NOMO-1 (cell line): ENCODE measurements at regions not wholly inside any gene's neighbourhood (a gene's known extent, or its start where the extent isn't known, plus 50 kb on each side); places are given as distances from the start of the nearest gene placed in this dataset.
A peak's percentile ranks its signal among the peaks of the same experiment; 100 is the strongest.
"Not testable (repeated sequence)": the region's sequence is repeated elsewhere in the genome, so short reads cannot be mapped to it uniquely, and the experiment has no call there.

Source experiments
- DNase-seq, 2 experiments: peaks; one replicate each; lab custom pipeline; 2025; ENCODE audit not compliant: unreplicated experiment in 2 of 2; lab: John Stamatoyannopoulos, UW

DNA sequence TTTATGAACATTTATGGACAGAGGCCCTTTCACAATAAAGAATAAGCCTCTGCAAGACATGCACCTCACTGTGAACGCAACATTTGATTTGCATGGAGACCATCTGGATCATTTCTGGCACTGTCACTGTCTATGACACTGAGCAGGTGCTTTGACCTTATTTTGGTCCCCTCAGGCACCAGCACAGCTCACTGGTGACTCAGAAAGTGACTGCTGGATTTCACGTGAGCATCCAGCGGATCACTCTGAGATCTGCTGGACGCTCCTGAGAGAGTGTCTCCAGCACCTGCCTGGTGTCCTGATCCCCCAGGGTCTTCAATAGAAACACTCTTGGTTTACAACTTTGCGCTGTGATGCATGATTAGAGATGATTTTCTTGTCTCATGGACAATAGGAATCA is 375.7 kb downstream of the TENT5A start:
- DNase-seq: no peak

DNA sequence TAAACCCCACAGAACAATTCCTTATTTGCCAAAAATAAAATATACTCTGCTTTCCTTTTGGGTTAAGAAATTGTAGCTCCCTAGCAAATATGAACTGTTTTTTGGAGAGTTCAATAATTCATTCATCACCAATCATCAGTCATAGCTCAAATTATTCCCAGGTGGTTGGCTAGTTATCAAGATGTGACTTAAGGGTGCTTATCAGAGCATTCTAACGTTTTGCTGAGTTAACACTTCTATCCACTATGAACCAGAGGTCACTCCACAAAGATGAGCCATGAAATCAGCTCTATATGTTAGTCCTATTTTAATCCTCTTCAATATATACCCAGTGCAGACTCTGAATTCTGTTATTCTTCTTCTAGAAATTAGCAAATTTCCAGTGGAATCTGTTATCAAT is 379.1 kb downstream of the TENT5A start:
- DNase-seq: no peak

DNA sequence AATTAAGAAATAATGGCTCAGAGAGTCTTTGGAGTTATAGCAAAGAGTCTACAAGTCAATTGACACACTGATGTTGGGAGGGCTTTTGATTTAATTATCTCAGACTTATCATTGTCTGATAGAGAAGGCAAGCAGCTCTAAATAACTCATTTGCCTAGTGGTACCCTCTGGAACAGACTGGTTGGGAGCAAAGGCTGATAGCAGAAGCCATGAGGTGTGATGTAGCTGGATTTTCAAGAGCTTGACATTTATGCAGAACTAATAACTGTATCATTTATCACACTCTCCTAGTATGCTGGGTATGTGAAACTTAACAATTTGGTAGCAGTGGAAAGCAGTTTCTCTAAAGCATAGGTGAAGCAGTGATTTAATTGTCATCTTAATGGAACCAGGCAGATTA is 380.6 kb downstream of the TENT5A start:
- no peak for DNase-seq

DNA sequence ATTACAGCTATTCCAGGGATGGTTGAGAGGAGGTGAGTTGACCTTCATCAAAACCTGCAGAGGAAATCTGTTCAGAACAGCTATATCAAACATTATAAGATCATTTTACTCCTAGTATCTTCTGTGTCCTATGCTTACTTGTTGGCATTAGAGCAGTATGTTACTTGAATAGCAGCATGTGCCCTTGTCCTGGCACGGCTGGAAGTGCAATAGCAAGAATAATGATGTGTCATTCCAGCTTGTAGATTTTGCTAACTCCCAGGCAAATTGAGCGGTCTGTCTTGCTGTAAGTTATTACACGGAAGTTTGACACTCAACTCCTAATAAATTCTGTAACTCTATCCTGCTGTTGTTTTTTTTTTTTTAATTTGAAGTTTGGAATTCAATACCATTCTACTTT is 385.5 kb downstream of the TENT5A start:
- no peak for DNase-seq

DNA sequence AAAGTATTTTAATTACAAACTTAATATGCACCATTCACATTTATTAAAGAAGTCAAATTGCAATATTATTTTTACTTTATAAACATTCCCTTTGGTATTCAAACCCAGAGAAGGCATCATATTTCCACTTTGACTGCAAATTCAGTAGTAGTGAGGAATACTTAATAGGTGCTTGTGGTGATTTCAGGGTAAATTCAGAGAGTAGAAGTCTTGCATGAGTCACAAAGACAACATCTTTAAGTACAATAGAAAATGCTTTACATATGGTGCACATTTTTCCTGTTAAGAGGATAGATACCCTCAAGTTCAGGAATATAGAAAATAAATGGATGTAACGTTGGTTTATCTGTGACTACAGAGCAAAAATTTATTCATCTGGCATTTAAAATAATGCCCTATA is 390.2 kb downstream of the TENT5A start:
- DNase-seq: no peak

DNA sequence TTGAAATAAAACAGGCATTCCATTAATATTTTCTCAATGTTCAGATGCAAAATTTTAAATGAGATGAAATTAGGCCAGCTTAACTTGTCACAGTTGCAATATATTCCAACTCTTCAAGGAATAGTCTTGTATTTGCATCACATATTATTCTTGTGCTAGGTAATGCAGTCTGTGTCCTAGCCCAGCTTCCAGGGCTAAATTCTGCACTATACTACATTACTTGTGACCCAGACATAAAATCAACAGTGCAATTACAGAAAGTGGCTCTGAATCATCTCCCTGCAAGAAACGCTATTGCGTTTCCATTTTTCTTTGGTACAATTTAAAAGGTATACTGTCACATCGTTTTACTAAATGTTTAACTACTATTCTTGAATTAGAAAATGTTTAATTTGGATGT is 399.2 kb downstream of the TENT5A start:
- DNase-seq: no peak

DNA sequence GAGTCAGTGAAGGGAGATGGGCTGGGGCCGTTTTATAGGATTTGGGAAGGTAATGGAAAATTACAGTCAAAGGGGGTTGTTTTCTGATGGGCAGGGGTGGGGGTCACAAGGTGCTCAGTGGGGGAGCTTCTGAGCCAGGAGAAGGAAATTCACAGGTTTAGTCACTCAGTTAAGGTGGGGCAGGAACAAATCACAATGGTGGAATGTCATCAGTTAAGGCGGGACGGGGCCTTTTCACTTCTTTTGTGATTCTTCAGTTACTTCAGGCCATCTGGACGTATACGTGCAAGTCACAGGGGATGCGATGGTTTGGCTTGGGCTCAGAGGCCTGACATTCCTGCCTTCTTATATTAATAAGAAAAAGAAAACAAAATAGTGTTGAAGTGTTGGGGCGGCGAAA is 408.5 kb downstream of the TENT5A start:
- DNase-seq: not testable (repeated sequence)

DNA sequence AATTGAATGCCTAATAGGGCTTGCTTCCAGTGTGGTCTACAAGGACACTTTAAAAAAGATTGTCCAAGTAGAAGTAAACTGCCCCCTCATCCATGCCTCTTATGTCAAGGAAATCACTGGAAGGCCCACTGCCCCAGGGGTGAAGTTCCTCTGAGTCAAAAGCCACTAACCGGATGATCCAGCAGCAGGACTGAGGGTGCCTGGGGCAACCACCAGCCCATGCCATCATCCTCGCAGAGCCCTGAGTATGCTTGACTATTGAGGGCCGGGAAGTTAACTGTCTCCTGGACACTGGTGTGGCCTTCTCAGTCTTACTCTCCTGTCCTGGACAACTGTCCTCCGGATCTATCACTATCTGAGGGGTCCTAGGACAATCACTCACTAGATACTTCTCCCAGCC is 411.5 kb downstream of the TENT5A start:
- DNase-seq: no peak

DNA sequence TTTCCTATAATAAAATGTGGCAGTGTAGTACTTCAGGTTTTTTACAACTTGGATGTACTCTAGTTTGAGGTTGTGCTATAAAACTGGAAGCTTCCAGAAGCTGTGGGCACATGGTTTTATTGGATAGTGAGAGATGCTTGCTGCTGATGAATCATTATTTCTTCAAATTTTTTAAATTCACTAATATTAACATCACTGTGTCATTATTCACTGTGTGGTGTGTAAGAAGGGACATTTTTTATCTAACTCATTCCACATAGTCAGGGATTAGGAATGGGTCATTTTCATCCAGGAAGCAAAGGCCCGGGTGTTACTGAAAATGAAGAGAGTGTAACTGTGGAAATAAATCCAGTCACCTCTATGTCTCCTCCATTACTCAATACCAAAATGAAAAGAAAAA is 421.0 kb downstream of the TENT5A start:
- no peak for DNase-seq

DNA sequence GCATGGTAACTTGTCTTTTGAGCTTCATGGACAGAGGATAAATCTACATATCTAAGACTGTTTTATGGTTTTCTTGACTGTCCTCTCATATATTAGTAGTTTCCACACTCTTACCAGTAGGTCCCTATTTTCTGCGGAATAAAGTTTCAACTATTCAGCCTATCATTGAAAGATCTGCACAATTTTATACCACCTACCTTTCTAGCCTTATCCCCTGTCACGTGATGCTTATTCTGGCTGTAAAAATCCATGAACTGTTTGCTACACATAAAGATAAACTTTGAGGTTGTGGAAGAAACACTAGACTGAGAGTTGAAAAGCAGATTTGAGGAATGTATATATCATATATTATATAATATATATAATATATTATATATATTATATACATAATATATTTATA is 423.8 kb downstream of the TENT5A start:
- DNase-seq: no peak

DNA sequence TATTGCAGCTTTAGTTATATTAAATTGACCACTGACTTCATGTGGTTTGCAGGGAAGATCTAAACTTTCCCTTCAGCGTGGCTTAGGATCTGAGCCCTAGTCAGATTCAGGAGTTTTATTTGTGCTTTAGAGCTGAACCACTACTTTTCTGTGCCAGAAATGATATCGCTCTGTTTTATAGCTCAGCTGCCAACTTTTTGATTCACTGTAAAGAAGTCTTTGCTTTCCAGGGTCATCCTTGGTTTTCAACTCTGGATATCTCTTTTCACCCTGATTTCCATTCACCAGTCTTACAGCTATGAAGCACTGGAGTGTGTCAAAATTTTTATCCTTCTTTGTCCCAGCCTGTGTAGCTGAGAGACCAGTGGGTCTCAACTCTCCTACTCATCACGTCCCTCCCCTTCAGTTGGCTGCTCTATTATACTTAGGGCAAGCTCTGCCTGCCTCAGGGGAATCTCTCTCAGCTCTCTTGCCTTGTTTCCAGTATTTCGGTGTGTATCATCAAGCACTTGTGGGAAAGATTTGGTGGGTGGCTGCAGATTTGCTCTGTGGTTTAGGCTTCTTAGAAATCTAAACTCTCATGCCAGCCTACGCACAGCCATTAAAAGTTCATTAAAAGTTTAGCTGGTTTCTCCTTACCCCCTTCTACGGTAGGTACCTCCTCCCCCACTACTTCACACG is 425.5 kb downstream of the TENT5A start:
- no peak for DNase-seq

DNA sequence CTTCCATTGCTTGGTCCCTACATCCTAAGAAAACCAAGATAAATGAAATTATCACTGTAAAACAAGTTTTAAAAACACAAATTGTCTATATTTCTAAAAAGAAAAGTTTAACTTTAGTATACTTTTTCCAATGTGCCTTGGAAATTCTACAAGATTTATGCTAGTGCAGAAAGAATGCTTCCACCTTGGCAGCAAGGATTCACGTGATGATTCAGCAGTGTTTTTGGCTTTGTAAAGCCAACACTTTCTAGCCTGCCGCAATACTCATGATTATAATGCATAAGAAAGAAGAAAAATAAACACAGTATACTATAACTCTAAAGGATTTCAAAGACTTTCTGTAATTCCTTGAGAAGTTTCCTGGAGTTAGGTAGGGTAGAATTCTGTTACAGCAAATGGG is 442.7 kb downstream of the TENT5A start:
- DNase-seq: no peak

DNA sequence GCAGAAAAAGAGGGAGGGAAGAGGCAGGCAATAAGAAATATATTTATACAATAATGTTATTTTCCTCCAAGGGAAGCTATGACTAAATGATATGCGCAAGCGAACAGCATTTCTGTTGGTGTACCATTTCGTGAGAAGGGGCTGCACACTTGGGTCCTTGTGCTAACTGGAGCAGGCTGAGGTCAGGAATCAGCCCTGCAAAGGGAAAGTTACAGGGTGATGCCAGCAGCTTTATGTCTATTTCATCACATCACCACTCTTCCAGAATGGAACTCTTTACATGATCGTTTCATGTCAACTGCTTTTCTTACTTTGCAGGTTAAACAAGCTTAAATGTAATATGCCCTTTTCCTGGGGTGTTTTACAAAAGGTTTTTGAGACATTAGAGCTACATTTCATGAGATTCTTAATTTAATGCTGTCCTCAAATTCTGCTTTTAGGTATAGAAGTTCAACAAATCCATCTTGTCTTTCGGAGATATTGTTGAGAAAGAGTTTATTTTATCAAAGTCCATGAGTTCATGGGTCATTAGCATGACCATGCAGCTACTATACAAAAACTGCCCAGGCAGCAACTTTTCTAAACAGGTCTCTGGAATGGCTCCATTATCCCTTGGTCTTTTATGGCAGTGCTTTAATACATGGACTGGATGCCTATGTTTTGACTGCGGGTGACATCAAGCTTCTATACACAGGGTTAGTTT is 443.8 kb downstream of the TENT5A start:
- DNase-seq: no peak

DNA sequence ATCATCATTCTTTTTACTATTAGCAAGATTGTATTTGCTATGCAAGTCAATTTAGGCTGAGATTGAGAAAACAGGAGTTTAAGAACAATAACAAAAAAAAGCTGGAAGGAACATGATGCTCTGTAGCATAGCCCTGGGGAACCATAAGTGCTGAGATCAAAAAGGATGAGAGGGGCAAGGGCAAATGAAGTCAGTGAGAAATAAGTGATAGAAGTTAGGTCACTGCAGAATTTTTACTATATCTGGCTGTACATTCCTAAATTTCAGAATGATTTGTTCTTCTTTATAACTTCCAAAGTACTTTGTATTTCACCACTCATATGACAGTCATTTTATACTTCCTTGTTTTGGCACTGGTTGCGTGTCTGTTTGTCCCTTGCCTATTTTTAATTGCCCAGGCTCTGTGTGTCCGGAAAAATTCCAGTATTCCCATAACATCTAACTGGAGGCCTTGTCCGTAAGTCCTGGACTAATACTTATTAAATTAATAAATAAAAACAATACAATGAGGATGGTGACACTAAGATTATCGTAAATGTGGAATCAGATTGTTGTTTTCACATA is 444.7 kb downstream of the TENT5A start:
- DNase-seq: peak in 1 of 2 experiments; percentile 1

DNA sequence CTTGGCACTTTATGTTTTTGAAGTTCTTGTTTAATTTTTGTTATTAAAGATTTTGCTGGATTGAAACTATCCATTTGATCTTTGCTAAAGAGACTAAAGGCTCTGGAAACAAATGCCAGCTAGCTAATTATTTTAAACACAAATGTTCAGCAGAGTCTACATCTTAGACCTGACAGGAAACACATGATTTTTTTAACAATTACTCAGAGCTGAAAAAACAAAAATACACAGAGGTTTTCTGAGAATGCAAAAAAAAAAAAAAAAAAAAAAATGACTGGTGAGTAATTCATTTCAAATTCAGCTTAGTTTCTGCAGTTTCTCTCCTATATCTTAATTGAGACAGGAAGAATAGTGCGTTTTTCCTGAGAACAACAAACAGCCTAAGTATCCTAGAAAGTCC is 448.0 kb downstream of the TENT5A start:
- DNase-seq: no peak

DNA sequence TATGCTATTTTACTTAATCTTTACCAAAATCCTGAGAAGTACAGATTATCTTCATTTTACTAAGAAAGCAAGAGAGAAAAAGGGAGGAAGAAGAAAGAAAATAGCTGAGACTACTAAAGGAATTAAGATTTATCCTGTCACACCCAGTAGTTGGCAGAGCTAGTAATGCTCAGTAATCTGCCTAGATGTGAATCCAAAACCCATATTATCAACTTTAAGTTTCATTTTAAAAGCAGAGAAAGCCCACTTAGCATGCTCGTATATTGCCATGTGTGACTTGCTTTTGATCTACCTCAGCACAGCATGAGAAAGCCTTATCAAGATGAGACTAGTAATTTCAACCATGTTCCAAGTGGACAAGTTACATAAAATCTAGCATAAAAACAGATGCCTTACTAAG is 451.5 kb downstream of the TENT5A start:
- no peak for DNase-seq

DNA sequence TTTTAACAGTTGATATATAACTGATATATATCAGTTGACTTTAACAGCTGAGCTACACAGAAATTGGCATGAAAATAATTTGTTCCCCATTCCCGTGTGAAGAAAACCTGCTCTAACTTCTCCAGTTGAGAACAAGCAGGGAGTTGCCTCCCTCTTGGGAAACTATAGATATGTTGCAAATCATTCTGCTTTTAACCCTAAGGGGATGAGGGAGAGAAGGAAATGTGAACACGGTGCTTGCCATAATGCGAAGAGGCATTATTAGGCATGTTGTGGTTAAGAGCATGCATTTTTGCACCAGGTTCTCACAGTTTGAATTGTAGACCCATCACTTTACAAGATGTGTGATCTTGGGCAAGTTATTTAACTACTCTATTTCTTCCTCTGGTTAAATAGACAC is 453.7 kb downstream of the TENT5A start:
- no peak for DNase-seq

DNA sequence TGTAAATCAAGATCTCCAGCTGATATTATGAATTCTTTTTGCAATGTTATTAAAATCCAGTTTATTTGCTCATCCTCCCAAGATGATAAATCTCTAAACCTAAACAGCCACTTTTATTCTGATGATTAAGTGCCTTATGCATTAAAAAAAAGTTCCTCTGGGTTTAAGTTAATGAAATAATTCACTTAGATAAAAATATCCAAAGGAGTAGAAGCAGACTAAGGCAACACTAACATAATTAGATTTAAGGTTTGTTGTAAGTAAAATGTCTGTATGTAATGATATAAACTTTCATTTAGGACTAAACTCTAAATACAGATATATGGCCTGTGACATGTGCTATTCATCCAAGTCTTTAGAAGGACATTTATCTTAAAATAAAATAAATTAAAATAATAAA is 457.2 kb downstream of the TENT5A start:
- DNase-seq: no peak

DNA sequence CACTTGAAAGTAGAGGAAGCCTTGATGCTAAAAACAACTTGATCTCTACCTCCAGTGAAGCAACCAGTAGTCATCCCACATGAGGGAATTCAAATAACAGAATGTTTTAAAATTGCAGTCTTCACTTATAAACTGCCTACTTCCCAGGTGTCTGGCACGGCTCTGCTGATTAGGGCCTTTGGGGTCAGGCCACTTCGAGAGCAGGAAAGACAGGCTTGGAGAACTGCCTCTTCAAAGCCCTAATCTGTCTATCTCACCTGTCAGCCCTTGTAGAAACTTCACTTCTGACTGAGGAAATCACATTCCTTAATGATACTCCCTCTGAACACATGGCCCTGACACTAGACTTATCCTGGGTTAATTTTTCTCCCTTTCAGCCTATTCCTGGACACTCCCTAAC is 458.6 kb downstream of the TENT5A start:
- no peak for DNase-seq

DNA sequence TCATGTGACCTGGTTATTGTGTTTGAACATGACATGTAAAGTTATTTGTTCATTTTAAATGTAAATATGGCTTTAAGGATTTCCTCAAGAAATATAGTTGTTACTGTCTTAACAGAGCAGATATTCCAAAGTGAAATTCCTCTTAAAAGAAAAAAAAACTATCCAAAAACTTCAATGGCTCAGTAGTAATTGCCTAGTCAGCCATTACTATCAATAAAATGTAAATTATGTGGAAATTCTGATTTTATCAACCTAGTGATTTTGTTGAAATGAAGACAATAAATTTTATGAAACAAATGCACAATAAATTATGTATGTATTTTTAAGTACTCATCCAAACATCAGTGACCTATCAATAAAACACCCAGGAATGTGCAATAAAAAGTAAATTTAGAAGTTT is 463.3 kb downstream of the TENT5A start:
- DNase-seq: no peak

DNA sequence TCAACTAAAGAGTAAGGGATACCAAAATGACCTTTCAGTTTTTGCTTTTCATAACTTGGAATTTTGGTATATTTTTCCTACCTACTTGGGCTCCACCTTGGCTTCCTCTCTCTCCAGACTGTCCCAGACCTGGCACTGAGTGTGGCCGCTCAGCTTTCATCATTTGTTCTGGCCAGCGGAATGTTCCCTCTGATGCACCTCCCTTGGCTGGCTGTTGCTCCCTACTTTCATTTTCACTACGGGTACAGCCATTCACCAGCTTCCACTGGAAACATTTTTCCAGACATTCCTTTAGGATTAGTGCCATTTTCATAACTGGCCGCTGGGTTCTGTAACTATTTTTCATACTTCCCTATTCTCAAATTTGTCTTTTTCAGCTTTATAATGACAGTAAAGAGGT is 487.4 kb downstream of the TENT5A start:
- no peak for DNase-seq

DNA sequence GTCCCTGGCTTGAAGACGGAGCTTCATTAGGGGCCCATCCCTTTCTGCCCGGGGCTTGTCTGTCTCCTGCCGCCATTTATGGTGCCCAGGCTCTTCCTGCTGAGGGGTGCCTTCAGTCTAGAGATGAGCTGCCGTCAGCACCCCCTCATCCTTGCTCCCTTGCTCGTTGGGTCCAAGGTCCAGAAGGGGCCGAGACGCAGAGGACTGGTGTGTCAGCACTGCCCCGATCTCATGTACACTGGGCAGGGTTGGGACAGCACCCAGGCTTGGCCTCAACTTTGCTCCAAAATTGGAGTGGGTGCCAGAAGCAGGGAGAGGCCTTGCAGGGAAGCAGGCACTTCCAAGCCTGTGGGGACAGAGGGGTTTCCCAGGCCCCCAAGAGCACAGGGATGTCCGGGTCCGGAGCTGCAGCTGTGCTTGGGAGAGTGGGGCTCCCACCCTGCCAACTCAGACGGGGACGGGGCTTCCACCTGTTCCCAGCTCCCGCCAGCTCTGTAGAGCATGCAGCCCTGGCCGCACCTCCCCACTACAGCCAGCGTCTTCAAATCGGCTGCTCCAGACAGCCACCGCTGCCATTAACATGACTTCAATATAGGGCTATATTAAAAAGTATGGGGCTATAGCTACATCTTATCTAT is 488.8 kb downstream of the TENT5A start:
- no peak for DNase-seq
